ENCODE measurements at regions not wholly inside any gene's neighbourhood (a gene's known extent, or its start where the extent isn't known, plus 50 kb on each side); places are given as distances from the start of the nearest gene placed in this dataset.

DNA sequence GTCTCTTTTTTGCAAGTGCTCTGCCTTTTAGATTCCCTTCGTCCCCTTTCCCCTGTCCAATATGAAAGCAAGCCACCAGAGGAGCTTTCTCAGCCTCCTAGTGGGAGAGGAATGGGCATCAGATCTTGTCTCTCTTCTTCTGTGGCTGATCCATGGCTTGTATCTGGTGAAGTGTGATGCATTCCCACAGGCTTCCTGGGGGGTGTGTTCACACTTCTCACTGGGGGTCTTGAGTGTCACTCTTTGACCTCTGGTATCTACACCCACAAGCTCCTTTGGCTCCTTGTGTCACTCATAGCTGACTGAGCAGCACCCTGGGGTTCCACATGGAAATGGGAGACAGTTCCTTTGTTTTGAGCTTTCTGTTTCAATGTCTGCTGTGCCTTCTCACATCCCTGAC lies 411.5 kb downstream of the GADD45G start:
- DNase-seq, result no peak

DNA sequence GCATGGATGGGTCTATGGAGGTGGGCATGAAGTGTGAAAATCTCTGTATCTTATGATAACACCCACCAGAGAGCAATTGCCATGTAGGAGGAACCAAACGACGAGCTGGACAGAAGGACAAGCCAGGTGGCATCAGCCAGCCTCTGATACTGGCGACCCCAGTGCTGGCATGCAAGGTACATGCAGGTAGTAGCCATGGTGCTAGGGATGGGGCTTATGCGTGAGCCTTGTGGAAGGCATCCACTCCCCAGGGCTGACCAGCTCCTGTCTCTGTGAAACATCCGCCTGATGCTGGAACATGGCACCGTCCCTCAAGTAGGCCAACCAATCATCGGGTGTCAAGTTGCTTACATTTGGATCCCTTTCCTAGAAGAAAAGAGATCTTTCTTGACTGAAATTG lies 412.9 kb downstream of the GADD45G start:
- DNase-seq, result no peak

DNA sequence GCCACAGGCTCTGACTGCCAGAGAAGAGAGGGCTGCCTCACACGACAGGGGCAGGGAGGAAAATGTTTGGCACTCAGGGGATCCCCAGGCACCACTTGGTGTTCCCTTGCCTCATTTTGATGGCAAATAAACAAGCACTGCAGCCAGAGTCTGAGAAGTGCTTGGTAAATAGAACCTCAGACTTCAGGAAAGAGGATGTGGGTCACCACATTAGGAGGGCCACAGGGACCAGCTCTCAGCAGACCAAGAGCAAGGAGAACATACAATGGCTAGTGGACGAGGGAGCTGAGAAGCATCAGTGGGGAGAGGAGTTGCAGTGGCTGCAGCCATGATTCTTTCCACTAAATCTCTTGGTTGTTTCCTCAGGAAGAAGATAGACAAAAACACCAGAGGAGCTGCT lies 413.9 kb downstream of the GADD45G start:
- no peak for DNase-seq

DNA sequence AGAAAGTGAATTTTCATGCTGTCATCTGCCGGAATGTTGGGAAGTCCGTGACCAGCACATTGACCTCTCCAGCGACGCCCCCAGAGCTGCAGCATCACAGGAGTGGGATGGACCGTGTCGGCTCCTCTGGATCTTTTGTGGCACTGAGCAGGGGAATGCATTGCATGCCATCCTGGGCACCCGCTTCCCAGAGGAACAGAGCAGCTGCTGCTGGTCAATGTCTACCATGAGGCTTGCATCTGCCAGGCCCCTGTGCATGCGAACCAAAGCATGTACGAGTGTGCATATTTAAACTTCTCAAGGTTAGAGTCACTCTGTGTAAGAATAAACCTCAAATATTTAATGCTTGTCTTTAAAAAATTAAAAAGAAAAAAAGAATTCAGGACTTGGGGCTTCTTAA lies 414.8 kb downstream of the GADD45G start:
- DNase-seq, result no peak

DNA sequence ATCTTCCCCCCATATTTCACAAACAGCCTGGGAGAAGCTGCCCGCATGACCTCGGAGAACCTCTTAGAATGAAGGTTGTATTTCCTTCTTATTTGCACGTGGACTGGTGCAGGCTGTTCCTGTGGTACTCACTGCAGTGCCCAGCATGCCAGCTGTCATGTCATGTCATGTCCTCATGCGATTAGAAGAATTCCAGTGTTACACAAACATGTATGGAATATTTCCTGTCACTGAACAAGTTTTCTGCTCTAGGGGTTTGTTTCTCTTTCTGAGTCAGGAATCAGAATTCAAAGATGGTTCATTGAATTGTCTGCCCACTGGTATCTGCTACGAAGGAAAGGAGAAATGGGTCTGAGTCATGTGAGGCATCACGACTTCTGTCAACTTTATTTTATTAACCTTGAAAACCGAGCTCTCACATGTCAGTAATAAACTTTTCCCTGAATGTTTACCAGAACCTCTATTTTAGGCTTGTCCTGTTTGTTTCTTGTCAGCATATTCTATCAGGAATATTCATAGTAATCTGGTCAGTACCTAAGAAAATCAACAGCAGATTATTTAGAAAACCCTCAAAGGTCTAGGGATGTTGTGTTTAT lies 415.6 kb downstream of the GADD45G start:
- DNase-seq, result no peak

DNA sequence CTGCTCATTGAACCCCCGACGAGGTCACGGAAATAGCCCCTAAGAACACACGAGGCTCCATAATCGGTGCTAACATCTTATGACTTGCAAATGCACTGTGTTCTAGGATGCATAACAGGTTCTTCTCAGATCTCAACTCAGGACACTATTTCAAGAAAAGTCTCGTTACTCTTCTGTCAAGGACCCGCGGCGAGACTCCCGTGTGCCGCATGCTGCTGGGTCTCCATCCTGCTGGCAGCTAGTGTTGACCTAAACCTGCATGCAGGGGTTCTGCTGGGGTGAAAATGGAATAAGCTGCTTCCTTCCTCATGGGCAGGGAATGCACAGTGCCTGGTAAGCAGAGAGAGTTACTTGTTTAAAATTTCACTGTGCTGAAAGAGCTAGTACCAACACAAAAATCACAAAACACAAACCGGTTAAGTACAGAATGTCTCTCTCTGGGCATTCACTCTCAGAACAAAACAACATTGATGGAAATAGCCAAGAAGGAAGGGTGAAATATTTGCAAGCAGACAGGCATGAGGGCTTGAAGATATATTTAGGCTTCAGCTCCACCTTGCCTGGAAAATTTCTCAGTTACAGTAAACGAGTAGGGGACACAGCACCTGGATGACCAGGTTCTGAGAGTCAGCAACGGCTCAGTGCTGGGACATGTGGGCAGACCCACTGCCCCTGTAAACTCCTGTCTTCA lies 416.5 kb downstream of the GADD45G start:
- no peak for DNase-seq

DNA sequence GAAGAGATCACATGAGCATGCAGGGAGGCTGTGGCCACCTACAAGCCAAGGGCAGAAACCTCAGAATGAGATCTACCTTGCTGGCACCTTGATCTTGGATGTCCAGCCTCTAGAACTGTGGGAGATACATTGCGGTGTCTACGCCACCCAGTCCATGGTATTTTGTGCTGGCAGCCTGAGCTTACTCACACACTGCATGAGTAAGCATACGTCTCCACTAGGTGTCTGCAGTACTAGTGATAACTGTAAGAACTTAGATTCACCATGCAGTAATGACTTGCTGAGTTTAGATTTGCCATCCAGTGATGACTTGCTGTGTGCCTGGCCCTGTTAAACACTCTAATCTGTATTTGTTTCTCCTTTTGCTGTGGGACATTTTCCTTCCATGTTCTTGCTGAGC lies 417.7 kb downstream of the GADD45G start:
- no peak for DNase-seq

DNA sequence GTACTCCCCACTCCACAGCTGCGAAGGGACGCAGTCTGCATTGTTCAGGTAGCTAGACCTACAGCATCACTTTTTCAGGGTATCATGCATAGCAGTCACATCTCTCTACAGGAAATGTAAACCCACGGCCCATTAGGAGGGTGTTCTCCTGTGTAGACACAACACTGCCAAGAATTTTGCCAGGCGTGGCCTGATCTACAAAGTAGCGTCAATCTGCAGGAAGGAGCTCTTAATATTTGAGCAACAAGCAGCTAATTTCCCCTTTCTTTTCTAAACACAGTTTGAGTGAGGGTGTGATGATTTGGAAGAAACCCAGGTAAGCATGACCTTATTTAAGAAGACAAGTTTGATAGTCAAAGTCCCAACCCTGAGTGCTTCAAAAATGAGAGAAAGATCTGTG lies 419.0 kb downstream of the GADD45G start:
- no peak for DNase-seq

DNA sequence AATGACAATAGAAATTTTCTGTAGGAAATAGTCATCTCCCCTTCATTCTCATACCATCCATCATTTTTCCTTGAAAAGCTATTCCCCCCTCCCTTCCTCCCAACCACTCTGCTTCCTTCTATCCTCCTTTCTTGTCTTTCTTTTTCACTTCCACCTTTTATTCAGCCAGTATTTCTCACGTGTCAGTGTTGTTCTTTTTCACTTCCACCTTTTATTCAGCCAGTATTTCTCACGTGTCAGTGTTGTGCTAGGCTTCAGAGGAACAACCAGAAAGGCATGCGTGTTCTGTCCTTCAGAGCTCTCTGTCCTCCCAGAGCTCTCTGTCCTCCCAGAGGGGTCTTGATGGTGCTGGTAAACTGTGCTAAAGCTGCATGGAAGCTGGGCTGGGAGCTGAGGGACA lies 419.6 kb downstream of the GADD45G start:
- DNase-seq, result no peak

DNA sequence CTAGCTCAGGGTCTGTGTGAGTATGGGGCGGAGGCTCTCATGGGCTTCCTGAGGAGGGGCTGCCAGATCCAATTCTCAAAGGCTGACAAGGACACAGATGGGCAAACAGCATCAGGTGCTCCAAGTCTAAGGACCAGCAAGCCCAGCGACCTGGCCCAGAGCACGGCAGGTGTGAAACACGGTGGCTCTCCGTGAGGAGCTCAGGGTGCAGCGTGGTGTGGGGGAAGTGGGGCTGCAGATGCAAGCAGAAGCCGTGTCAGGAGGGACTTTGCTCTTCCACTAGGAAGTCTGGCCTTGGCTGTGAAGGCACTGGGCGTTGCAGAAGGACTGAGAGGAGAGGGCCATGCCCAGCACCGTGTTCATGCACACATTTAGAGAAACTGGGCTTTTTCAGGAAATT lies 420.0 kb downstream of the GADD45G start:
- no peak for DNase-seq

DNA sequence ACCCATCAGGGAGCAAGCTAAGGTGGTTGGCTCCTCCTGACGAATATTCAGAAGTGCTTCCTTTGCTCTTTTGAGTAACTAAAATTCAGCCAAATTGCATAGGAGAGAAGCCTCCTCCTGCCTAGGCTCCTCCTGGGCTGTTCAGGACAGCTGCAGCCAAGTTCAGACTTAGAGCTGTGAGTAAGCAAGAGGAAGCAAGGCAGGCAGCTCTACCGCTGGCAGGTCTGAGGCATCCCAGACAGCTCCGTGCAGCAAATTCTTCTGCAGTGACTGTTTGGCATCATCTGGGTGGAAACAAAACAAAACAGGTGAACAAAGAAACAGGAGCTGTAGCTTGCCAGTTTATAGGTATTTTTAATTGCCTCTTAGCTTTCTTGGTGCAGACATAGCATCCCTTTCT lies 421.0 kb downstream of the GADD45G start:
- DNase-seq, result no peak

DNA sequence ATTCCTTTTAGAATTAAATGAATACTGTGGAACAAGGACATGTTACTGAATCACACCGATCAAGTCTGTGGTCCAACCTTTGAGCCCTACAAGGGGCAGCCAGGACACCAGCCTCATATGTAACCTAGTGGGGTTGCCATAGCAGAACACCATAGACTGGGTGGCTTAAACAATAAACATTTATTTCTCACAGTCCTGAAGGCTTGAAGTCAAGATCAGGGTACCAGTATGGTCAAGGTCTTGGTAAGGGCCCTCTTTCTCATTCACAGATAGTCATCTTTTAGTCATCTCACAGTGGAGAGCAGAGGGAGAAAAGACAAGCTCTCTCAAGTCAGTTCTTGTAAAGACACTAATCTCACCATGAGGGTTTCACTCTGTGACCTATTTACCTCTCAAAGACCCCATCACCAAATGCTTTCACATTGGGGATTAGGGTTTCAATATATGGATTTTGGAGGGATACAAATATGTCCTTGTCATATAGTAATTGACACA lies 422.5 kb downstream of the GADD45G start:
- no peak for DNase-seq

DNA sequence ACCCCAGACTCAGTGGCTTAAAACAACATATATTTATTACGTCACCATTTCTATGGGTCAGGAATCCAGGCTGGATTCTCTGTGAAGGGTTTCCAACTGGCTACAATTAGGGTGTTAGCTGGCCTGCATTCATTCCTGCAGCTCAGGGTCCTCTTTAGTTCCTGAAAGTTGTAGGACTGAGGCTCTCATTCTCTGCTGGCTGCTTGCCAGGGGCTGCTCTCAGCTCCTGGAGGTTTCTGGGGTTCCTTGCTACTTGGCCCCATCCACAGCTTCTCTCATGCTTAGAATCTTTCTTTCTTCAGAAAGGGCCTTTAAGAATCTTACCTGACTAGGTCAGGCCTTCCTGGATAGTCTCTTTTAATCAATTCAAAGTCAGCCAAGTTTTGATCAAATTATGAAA lies 424.6 kb downstream of the GADD45G start:
- no peak for DNase-seq

DNA sequence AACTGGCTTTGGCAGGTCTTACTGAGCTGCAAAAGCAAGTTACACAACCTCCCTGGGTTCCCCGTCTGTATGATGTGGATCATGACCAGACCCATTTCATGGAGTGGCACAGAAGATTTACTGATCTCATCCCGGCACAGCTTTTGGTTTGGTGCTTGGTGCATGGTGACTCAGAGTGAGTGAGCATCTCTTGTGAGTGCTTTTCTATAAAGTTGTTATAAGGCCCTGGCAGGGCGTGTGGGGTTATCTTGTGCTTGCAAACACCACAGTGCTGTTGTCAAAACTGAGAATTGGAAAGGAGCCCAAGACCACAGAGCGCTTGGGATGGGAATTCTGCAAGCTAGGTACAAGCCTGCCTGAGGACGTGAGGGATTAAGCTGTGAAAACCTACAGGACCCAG lies 425.2 kb downstream of the GADD45G start:
- DNase-seq, result no peak

DNA sequence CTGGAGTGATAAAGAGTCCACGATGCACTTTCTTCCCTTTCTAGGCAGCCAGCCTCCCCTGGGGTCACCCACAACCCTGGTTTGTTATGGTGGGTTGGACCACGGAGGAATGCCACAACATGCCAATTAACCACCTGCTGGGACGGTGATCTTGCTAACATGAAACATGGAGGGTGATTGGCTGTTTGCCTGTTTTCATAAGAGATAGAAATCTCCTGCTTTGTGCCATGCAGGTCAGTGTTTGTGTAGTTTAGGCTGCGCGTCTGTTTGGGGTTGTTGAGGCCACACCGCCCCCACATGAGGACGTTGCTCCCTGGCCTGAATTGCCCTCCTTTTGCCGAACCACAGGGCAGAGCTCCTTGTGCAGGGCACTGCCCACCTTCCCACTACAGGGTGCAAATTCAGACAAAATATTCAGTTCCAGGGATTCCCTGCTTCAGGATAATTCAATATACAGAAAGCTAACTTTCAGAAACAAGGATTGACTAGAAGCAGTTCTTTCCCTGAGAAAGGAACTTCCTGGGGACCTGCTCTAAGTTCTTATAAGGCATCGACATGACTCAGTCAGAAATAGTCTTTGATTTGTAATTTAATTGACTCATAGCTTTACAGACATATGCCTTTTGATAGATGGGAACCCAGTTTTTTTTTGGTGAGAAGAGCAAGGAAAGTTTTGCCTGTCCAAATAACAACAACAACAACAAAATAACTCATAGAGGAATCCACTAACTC lies 427.6 kb downstream of the GADD45G start:
- DNase-seq, result no peak

DNA sequence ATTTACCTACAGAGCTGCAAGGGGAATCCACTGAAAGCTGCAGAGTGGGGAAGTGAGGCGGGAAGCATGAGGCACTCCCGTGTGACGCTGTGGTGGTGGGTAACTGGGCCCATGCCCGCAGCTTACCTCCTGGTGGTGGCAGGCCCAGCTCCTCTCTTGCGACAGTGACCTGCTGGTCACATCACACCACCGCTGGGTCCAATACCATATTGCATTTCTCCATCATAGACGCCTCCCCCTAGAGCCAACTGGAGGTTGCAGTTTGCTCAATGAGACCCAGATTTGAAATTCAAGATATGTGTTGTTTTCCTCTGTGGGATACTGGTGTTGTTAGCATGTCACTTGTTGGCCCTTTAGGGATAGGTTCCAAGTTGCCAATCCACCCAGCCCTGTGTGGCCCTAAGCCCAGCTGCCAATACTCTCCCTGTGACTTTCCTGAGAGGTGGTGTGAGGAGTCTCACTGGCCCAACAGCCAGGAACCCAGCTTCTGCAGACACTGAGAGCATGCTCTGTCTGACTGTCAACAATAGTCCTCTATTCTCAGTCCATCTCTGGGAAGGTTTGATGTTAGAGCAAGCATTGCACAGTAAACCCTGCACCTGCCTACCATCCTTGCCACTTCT lies 428.3 kb downstream of the GADD45G start:
- DNase-seq, result no peak

DNA sequence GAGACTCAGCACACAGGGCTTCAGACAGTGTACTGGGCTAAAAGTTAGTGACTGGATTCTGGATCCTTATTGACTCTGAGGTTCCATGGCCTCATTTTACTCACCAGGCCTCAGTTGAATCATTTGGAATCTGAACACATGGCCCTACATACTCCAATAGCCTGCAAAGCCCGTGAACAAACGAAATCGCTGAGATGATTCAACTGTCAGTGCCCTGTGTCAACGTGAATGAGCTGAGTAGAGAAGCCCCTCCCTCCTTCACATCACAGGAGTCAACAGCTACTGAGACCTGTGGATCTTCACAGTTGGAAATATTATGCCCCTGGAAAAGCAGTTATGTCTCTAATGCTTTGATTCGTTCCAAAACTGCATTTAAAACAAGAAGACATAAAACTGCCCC lies 429.3 kb downstream of the GADD45G start:
- DNase-seq, result no peak

DNA sequence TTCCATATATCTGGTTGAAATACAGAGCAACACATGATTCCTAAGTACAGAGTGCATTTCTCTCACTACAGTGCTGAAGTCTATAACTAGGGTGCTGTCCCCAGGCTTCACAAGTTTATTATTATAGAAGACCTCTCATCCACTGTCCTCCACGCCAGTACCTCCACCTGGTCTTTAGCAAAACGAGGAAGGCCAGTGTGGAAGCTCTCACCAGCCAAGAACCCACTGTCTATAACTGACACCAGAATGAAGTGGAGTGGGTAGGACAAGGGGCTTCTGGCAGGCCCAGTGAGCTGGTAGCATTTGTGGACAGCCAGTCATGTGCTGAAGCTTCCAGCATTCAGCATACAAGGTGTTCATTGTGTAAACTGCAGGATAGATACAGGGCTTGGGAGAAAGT lies 430.7 kb downstream of the GADD45G start:
- DNase-seq, result no peak

DNA sequence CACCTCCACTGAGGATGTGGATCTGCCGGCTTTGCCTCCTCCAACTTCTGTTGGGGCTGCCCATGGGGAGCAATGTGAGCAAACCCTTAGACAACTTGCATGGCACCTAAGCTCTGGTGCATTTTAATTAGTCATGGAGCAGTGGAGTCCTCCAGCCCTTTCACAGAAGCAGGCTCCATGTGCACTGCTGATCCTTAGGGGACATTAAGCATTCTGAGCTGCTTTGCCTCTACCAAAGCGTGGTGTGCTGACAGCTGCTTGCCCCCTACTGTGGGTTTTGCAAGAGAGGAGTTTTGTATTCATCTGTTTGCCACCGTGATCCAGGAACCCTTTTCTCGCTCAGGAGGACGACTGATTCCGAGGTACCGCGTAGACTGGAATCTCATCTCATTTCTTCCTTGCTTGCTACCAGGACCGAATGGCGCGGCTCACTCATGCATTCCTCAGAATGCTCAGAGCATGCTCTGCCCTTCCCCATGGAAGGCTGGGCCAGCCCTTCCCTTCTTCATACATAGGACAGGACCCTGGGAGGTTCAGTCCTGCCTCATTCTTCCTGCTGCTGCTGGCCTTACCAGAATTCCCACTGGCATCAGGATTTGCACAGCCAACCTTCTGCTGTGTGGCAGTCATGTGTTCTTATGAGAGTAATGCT lies 432.5 kb downstream of the GADD45G start:
- no peak for DNase-seq

DNA sequence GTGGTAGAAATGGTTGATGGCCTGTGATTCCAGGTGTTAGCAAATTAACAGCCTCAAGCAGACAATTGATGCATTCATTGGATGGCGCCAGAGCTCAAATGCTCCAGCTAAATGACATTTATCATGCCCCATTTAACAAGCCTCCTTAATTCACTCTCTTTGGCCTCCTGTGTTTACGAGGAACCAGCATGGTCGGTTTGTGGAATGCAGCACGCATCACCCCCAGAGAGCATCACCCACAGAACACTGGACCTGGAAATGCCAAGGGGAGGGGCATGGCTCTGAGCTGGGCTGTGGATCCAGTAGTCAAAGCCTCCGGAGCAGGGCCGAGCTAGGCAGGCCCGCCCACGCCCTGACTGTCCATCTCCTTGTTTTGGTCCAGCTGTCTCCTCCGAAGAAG lies 434.0 kb downstream of the GADD45G start:
- DNase-seq, result no peak

DNA sequence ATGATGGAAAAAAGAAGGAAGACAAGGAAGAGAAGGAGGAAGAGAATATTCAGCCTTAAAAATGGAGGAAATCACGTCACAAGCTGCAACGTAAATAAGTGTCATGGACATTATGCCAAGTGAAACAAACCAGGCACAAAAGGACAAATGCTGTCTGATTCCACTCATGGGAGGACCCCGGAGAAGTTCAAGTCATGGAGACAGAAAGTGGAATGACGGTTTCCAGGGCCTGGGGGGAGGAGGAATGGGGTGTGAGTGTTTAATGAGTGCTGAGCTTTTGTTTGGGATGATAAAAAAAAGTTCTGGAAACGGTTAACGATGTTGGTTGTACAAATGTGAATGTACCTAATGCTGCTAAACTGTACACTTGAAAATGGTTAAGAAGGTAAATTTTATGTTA lies 439.5 kb downstream of the GADD45G start:
- DNase-seq, result no peak

DNA sequence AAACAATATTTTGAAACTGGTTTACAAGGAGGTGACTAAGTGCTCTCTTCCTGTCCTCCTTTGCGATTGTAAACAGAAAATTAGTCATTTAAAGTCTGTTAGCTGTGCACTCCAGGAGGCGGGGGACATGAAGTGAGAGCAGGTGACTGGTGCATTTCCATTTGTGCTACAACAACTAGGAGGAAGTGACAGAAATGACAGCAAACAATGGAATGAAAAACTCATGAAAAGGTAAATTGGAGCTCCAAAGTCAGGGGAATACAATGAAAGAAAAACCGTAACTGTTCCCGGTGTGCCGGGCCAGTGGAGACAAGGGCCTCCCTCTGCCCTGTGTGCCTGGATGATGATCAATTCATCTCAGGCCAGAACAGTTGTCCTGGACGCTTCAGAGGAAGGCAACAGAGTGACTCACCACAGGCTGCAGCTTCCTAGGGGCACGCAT lies 439.9 kb downstream of the GADD45G start:
- no peak for DNase-seq

DNA sequence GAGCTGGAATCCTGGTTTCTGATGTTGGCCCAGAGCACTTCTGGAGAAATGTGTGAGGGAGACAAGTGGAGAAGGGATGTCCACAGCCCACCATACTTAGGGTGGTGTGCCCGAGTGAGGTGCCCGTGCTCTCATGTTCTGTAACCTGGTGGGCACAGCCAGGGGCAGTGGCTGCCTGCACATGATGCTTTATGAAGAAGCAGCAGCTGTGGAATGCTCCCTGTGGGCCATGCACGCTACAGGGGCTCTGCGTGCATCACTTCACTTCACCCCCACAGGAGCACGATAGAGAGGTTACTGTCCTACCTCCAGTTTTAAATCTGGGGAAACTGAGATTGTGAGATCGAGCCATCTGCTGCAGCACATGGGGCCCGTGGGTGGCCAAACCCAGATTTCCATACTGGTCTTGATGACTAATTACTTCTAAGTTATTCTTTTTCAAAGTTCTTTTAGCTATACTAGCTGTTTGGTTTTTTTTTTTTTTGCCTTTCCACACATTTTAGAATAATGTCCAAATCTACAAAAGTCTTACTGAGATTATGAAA lies 441.6 kb downstream of the GADD45G start:
- no peak for DNase-seq

Data from CD4-positive, alpha-beta T cell treated with Interleukin-12 subunit alpha and Interleukin-12 subunit beta, for 1 hour (primary cell).